Activated CD8-positive, alpha-beta T cell treated with anti-CD3 and anti-CD28 coated beads for 36 hours (primary cell): ENCODE measurements at regions not wholly inside any gene's neighbourhood (a gene's known extent, or its start where the extent isn't known, plus 50 kb on each side); places are given as distances from the start of the nearest gene placed in this dataset.

Source experiments
- ATAC-seq: fragments of 200-7000 bp; cut with Tn5 transposase; one replicate; pipeline ENCODE4 v1.10.0; 2021; ENCODE audit warnings: mild to moderate bottlenecking, moderate library complexity
- CTCF ChIA-PET: fragments of 350-600 bp; sonication (Branson Sonifier 250); formaldehyde crosslinking; loops from one replicate; lab custom pipeline; 2021; ENCODE audit warnings: antibody characterized with exemption; lab: Charles Lee
- POLR2A ChIA-PET: fragments of 350-600 bp; sonication (Branson Sonifier 250); formaldehyde crosslinking; loops from one replicate; lab custom pipeline; 2021; ENCODE audit warnings: antibody characterized with exemption; lab: Charles Lee
- DNase-seq: peaks from one replicate; pipeline ENCODE4 v3.0.0-alpha.2; 2020
- H3K27ac Mint-ChIP-seq: one replicate; pipeline ENCODE4 v1.8.0; 2021; ENCODE audit warnings: mild to moderate bottlenecking, mixed read lengths
- H3K27me3 Mint-ChIP-seq: one replicate; pipeline ENCODE4 v1.8.0; 2021; ENCODE audit warnings: mixed read lengths
- H3K36me3 Mint-ChIP-seq: one replicate; pipeline ENCODE4 v1.8.0; 2021; ENCODE audit warnings: low read depth, mixed read lengths
- H3K4me1 Mint-ChIP-seq: one replicate; pipeline ENCODE4 v1.8.0; 2021; ENCODE audit warnings: low read depth, mixed read lengths
- H3K4me3 Mint-ChIP-seq: one replicate; pipeline ENCODE4 v1.8.0; 2021; ENCODE audit warnings: mild to moderate bottlenecking, moderate library complexity, mixed read lengths
- H3K9me3 Mint-ChIP-seq: one replicate; pipeline ENCODE4 v1.8.0; 2021; ENCODE audit warnings: mixed read lengths
- CTCF ChIP-seq: fragments of 200-600 bp; IDR thresholded peaks from one replicate; pipeline ENCODE4 v1.8.0; 2022; ENCODE audit warnings: antibody characterized with exemption, mild to moderate bottlenecking
- intact Hi-C: fragments of 100-400 bp; cut with micrococcal nuclease; formaldehyde crosslinking; loops from one replicate; pipeline ENCODE4 v1.10.0; 2022

GRCh38 chr2:128524183-128524582, 205.5 kb upstream of the HS6ST1 start:
- no peak overlapping the region for H3K27ac Mint-ChIP-seq
- intact Hi-C loops: no loop called here
- ChIA-PET POLR2A (no interaction called here), CTCF (no interaction called here)
- H3K36me3 Mint-ChIP-seq: no peaks in the 10 kb centered on the region
- no peak for TF ChIP-seq CTCF
- DNase-seq (no peak), ATAC-seq (no peak)
- H3K27me3 Mint-ChIP-seq: peaks cover 2% of the 10 kb centered on the region
- H3K4me3 Mint-ChIP-seq: no peak overlapping the region
- H3K9me3 Mint-ChIP-seq: no peaks in the 10 kb centered on the region
- peaks cover 3% of the 10 kb centered on the region for H3K4me1 Mint-ChIP-seq

- Mint-ChIP-seq H3K4me1 (peaks cover 1% of the 10 kb centered on the region), H3K9me3 (no peaks in the 10 kb centered on the region), H3K27me3 (peaks cover 2% of the 10 kb centered on the region), H3K36me3 (no peaks in the 10 kb centered on the region), H3K27ac (no peak overlapping the region), H3K4me3 (no peak overlapping the region)
- no peak for DNase-seq
- TF ChIP-seq CTCF: no peak
- ATAC-seq: no peak
- CTCF ChIA-PET: no interaction called here
- intact Hi-C loops: no loop called here
- POLR2A ChIA-PET: no interaction called here
Measured at GRCh38 chr2:128525653-128526052, 207.0 kb upstream of the HS6ST1 start.

GRCh38 chr2:128526455-128526976, 207.8 kb upstream of the HS6ST1 start:
- intact Hi-C loops: no loop called here
- ChIA-PET POLR2A (no interaction called here), CTCF (interaction anchor here (1.0 kb wide), 1 partner anchor 210 kb away, joined by 3 read pairs; no protein-coding TSS in a partner anchor)
- H3K4me1 Mint-ChIP-seq: no peaks in the 10 kb centered on the region
- H3K36me3 Mint-ChIP-seq: no peaks in the 10 kb centered on the region
- TF ChIP-seq CTCF: no peak
- no peak overlapping the region for H3K27ac Mint-ChIP-seq
- H3K4me3 Mint-ChIP-seq: no peak overlapping the region
- no peak for DNase-seq
- peaks cover 2% of the 10 kb centered on the region for H3K27me3 Mint-ChIP-seq
- H3K9me3 Mint-ChIP-seq: no peaks in the 10 kb centered on the region
- no peak for ATAC-seq

- Mint-ChIP-seq H3K9me3 (no peaks in the 10 kb centered on the region), H3K4me1 (no peaks in the 10 kb centered on the region), H3K4me3 (no peak overlapping the region), H3K27ac (no peak overlapping the region), H3K36me3 (no peaks in the 10 kb centered on the region), H3K27me3 (peaks cover 2% of the 10 kb centered on the region)
- ChIA-PET CTCF (no interaction called here), POLR2A (no interaction called here)
- intact Hi-C loops: no loop called here
- ATAC-seq: no peak
- no peak for TF ChIP-seq CTCF
- no peak for DNase-seq
Measured at GRCh38 chr2:128528133-128528532, 209.5 kb upstream of the HS6ST1 start.

- no peaks in the 10 kb centered on the region for H3K27me3 Mint-ChIP-seq
- no peaks in the 10 kb centered on the region for H3K9me3 Mint-ChIP-seq
- no peaks in the 10 kb centered on the region for H3K36me3 Mint-ChIP-seq
- DNase-seq (no peak), ATAC-seq (no peak)
- intact Hi-C loops: no loop called here
- no peak for TF ChIP-seq CTCF
- H3K27ac Mint-ChIP-seq: no peak overlapping the region
- H3K4me3 Mint-ChIP-seq: no peak overlapping the region
- POLR2A ChIA-PET: no interaction called here
- no peaks in the 10 kb centered on the region for H3K4me1 Mint-ChIP-seq
- CTCF ChIA-PET: no interaction called here
Measured at GRCh38 chr2:128530025-128530573, 211.4 kb upstream of the HS6ST1 start.
